ENCODE measurements at regions not wholly inside any gene's neighbourhood (a gene's known extent, or its start where the extent isn't known, plus 50 kb on each side); places are given as distances from the start of the nearest gene placed in this dataset.

GRCh38 chr20:40782043-40782368, 93.0 kb upstream of the MAFB start (continued):
- TF ChIP-seq MGA (IDR thresholded peaks at IDR 0.05), result no peak
- TF ChIP-seq CEBPG (CRISPR knock-in tag; IDR thresholded peaks at IDR 0.05), result no peak
- TF ChIP-seq CEBPG (tag; conservative IDR thresholded peaks at IDR 0.05 in 1 of 2, IDR thresholded peaks at IDR 0.05 in 1 of 2), result no peak
- no peak for TF ChIP-seq EP400 (IDR thresholded peaks at IDR 0.05)
- no peak for TF ChIP-seq TBL1XR1 (IDR thresholded peaks at IDR 0.05; ENCODE audit: low read length in 2 of 2)
- no peak for TF ChIP-seq ATF2 (CRISPR knock-in tag; IDR thresholded peaks at IDR 0.05)

Data from K562 (cell line).